Left lung (tissue), 4 donors: ENCODE measurements at regions not wholly inside any gene's neighbourhood (a gene's known extent, or its start where the extent isn't known, plus 50 kb on each side); places are given as distances from the start of the nearest gene placed in this dataset.
"Not testable (repeated sequence)": the region's sequence is repeated elsewhere in the genome, so short reads cannot be mapped to it uniquely, and the experiment has no call there.

Experiments used
- ATAC-seq: fragments of 200-7000 bp; cut with Tn5 transposase; one replicate; pipeline ENCODE4 v1.9.1; 2020; ENCODE audit warnings: moderate library complexity
- DNase-seq, 4 donors: peaks; one replicate each; pipeline ENCODE4 v3.0.0-alpha.2; 2013 to 2020
- H3K27ac ChIP-seq, 2 donors: fragments of 200-600 bp; sonication (generic) in 1 of 2; one replicate each; pipeline versions ENCODE4 v1.5.0 to v1.8.0; 2020 to 2021
- H3K27me3 ChIP-seq, 2 donors: fragments of 200-600 bp; sonication (generic) in 1 of 2; one replicate each; pipeline versions ENCODE4 v1.5.0 to v1.8.0; 2020 to 2021
- H3K36me3 ChIP-seq, 2 donors: fragments of 200-600 bp; sonication (generic) in 1 of 2; one replicate each; pipeline versions ENCODE4 v1.5.0 to v1.8.0; 2020 to 2021
- H3K4me1 ChIP-seq, 2 donors: fragments of 200-600 bp; one replicate each; pipeline ENCODE4 v1.8.0; 2021
- H3K4me3 ChIP-seq, 2 donors: fragments of 200-600 bp; sonication (generic) in 1 of 2; one replicate each; pipeline versions ENCODE4 v1.5.0 to v1.8.0; 2020 to 2021; ENCODE audit warnings: mild to moderate bottlenecking in 1 of 2
- H3K9me3 ChIP-seq, 2 donors: fragments of 200-600 bp; sonication (generic) in 1 of 2; one replicate each; pipeline versions ENCODE4 v1.5.0 to v1.8.0; 2020 to 2021
- CTCF ChIP-seq, 2 donors: fragments of 200-600 bp; sonication (generic) in 1 of 2; IDR thresholded peaks; one replicate each; pipeline versions ENCODE4 v1.5.0 to v1.8.0; 2021; ENCODE audit warnings: antibody characterized with exemption in 2 of 2
- intact Hi-C, 2 donors: fragments of 100-400 bp; cut with DNase I; formaldehyde crosslinking; loops; one replicate each; pipeline versions ENCODE4 v1.11.2 to v1.14.2; 2022
- donor health status: DM: no; HTN: yes; CAD: no.
- donor health status: DM: no; HTN: no; CAD: no.

GRCh38 chr3:153631664-153632063 lies 469.6 kb downstream of the RAP2B start:
- ATAC-seq (no peak), DNase-seq (no peak)
- no peaks in the 10 kb centered on the region for H3K36me3 ChIP-seq
- no peak for TF ChIP-seq CTCF (IDR thresholded peaks at IDR 0.05)
- H3K27ac ChIP-seq = no peak overlapping the region
- H3K9me3 ChIP-seq = no peaks in the 10 kb centered on the region
- no peaks in the 10 kb centered on the region for H3K27me3 ChIP-seq
- H3K4me3 ChIP-seq = no peak overlapping the region
- intact Hi-C loops = no loop called here
- H3K4me1 ChIP-seq = peaks cover 0 to 16% of the 10 kb centered on the region in 2 donors

- Histone ChIP-seq H3K36me3 (no peaks in the 10 kb centered on the region), H3K27ac (no peak overlapping the region), H3K4me1 (peaks cover 0 to 7% of the 10 kb centered on the region in 2 donors), H3K4me3 (no peak overlapping the region), H3K9me3 (no peaks in the 10 kb centered on the region), H3K27me3 (no peaks in the 10 kb centered on the region)
- intact Hi-C loops = no loop called here
- no peak for TF ChIP-seq CTCF (IDR thresholded peaks at IDR 0.05)
- ATAC-seq (no peak), DNase-seq (no peak)
These were observed 471.4 kb downstream of the RAP2B start for GRCh38 chr3:153633407-153633806.

- Histone ChIP-seq H3K4me3 (no peak overlapping the region), H3K27ac (peak overlapping the region in 1 of 2 donors; percentile 23), H3K36me3 (no peaks in the 10 kb centered on the region), H3K4me1 (no peaks in the 10 kb centered on the region), H3K27me3 (no peaks in the 10 kb centered on the region), H3K9me3 (no peaks in the 10 kb centered on the region)
- intact Hi-C loops = no loop called here
- TF ChIP-seq CTCF (IDR thresholded peaks at IDR 0.05) = no peak
- ATAC-seq (peak; percentile 47), DNase-seq (no peak)
These were observed 472.7 kb downstream of the RAP2B start for GRCh38 chr3:153634683-153635082.

GRCh38 chr3:153639631-153640030 lies 477.6 kb downstream of the RAP2B start:
- intact Hi-C loops = no loop called here
- Histone ChIP-seq H3K4me3 (no peak overlapping the region), H3K27ac (no peak overlapping the region), H3K27me3 (no peaks in the 10 kb centered on the region), H3K4me1 (no peaks in the 10 kb centered on the region), H3K9me3 (peaks cover 0 to 1% of the 10 kb centered on the region in 2 donors), H3K36me3 (no peaks in the 10 kb centered on the region)
- no peak for TF ChIP-seq CTCF (IDR thresholded peaks at IDR 0.05)
- DNase-seq (peak in 2 of 4 donors; percentile 78 to 89), ATAC-seq (peak; percentile 26)

- Histone ChIP-seq H3K4me1 (no peaks in the 10 kb centered on the region), H3K27ac (no peak overlapping the region), H3K27me3 (no peaks in the 10 kb centered on the region), H3K4me3 (no peak overlapping the region), H3K36me3 (no peaks in the 10 kb centered on the region), H3K9me3 (peaks cover 0 to 4% of the 10 kb centered on the region in 2 donors)
- intact Hi-C loops = no loop called here
- DNase-seq (no peak), ATAC-seq (no peak)
- no peak for TF ChIP-seq CTCF (IDR thresholded peaks at IDR 0.05)
These were observed 479.0 kb downstream of the RAP2B start for GRCh38 chr3:153640689-153641665.

GRCh38 chr3:153642576-153642975 lies 478.6 kb upstream of the ARHGEF26 start:
- ATAC-seq, intact Hi-C loops, H3K4me1 ChIP-seq, DNase-seq, H3K27ac ChIP-seq, H3K9me3 ChIP-seq, H3K36me3 ChIP-seq, H3K27me3 ChIP-seq, H3K4me3 ChIP-seq: not testable (repeated sequence)

- H3K4me3 ChIP-seq, H3K9me3 ChIP-seq, ATAC-seq, H3K27me3 ChIP-seq, intact Hi-C loops, H3K36me3 ChIP-seq, H3K4me1 ChIP-seq, DNase-seq, H3K27ac ChIP-seq: not testable (repeated sequence)
These were observed 477.7 kb upstream of the ARHGEF26 start for GRCh38 chr3:153643471-153643870.
